ENCODE measurements at regions not wholly inside any gene's neighbourhood (a gene's known extent, or its start where the extent isn't known, plus 50 kb on each side); places are given as distances from the start of the nearest gene placed in this dataset.

DNA sequence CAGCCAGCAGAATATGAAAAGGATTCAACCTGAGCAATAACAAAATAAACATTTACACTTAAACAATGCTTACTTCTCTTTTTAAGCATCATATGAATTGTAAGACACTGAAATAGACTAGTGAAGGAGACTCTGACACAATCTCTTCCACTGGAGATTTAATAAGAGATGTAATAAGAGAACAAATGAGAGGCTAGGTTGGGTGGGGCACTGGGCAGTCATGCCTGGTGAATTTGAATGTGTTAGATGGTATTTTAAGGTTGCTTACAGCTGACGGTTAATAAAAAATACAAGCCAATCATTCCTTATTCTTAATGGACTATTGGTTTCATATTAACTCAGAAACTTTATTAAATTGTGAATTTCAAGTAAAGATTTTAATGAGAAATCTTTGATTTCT, 105.9 kb upstream of the TARS1 start:
- DNase-seq: no peak

DNA sequence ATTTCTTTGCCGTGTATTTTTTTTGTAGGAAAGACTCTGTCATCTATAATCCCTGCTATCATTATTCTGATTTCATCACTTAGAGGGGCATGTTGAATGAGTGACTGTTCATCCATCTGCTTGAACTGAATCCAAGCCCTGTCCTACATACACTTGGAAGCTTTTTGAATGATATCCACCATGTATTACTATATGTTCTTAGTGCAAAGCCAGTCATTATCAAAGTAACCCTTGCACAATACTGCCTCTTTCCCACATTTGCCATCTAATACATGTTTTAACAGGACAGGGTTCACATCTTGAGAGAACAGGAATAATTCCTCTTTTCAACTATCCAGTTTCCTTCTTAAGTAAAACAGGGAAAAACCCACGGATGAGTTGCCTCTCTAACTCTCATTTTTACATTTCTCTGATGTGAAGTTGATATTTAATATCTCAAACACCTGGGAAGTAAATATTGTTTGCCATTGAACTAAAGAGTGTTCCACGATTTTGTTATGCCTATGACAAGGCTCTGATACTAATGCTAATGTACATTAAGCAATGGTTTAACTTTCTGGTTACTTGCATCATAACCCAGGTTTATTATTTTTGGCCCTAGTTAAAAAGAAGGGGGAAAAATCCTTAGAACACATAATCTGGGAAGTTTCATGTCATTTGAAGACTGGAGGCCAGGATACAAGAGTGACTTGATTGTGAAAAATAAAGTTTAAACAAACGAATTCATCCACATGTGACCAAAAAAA, 103.7 kb upstream of the TARS1 start:
- no peak for DNase-seq

- no peak for DNase-seq
Observed at GRCh38 chr5:33337637-33337992, 103.2 kb upstream of the TARS1 start.

GRCh38 chr5:33338336-33339110, 102.2 kb upstream of the TARS1 start:
- no peak for DNase-seq

DNA sequence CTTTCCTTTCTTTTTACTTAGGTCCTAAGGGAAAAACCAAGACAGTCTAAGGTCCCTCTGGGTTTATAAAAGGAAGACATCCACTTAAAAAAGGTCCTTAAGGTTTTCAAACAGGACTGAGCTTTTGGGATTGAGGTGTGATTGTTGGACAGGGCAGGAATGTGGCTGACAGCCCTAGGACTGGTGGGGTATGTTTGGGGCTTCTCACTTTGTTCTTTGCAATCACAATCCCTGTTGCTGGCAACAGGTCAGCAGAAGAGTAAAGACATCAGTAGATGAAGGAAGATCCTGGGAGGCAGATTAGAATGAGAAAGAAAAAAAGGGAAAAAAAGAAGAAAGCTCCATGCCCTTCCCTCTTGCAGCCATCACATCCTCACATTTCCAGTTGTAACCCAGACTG, 101.4 kb upstream of the TARS1 start:
- DNase-seq: no peak

GRCh38 chr5:33340195-33340594, 100.6 kb upstream of the TARS1 start:
- DNase-seq: no peak

- no peak for DNase-seq
Observed at GRCh38 chr5:33341351-33341750, 99.4 kb upstream of the TARS1 start.

- no peak for DNase-seq
Observed at GRCh38 chr5:33343676-33344327, 97.0 kb upstream of the TARS1 start.

DNA sequence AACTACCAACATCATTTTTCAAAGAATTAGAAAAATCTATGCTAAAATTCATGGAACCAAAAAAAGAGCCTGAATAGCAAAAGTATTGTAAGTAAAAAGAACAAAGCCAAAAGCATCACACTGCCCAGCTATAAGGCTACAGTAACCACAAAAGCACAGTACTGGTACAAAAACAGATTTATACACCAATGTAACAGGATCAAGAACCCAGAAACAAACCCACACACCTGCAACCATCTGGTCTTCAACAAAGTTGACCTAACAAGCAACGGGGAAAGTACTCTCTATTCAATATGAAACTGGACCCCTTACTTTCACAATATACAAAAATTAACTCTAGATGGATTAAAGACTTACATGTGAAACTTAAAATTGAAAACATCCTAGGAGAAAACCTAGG, 94.2 kb upstream of the TARS1 start:
- no peak for DNase-seq

- no peak for DNase-seq
Observed at GRCh38 chr5:33361781-33362180, 79.0 kb upstream of the TARS1 start.

GRCh38 chr5:33362915-33363314, 77.8 kb upstream of the TARS1 start:
- no peak for DNase-seq

DNA sequence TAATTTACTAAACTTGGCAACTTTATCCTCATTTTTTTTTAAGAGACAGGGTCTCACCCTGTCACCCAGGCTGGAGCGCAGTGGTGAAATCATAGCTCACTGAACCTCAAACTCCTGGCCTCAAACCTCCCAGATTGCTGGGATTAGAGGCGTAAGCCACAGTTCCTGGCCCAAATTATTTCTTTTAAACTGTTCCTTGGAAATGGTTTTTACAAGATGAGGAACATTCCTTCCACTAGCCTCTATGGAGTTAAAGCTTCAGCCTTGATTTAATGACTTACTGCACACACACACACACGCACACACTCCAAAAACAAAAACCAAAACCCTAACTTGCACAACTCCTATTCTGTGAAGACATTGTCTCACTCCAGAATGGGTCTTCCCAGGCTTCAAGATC, 77.2 kb upstream of the TARS1 start:
- DNase-seq: no peak

DNA sequence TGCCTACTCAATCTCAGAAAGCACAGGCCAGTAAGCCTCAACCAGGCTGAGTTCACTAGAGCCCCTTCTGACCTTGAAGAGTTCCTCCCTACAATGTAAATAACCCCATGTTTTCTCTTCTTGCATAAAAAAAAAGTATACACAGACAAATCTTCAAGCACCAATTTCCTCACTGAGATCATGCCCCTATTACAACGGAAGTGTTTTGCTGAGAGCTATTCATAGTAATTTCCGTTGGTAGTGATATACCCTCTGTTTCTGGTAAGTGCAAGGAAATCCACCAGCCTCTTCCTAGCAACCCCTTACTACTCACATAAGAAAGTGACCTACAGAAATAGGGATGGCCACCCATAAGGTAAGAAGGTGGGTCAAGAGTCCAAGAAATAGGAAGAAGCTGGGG, 76.4 kb upstream of the TARS1 start:
- DNase-seq: no peak

DNA sequence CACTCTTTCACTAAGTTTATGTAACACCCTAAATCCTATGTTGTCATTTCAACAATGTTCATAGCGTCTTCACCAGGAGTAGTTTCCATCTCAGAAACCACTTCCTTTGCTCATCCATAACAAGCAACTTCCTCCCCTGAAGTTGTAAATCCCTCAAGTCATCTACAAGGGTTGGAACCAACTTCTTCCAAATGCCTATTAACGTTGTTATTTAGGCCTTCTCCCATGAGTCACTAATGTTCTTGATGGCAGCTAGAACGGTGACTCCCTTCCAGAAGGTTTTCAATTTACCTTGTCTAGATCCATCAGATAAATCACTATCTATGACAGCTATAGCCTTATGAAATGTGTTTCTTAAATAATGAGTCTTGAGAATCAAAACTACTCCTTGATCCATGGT, 73.3 kb upstream of the TARS1 start:
- no peak for DNase-seq

GRCh38 chr5:33369485-33370465, 71.0 kb upstream of the TARS1 start:
- no peak for DNase-seq

GRCh38 chr5:33370466-33370859, 70.3 kb upstream of the TARS1 start:
- no peak for DNase-seq

- DNase-seq: no peak
Observed at GRCh38 chr5:33371660-33372059, 69.1 kb upstream of the TARS1 start.

GRCh38 chr5:33372721-33373472, 67.9 kb upstream of the TARS1 start:
- no peak for DNase-seq

DNA sequence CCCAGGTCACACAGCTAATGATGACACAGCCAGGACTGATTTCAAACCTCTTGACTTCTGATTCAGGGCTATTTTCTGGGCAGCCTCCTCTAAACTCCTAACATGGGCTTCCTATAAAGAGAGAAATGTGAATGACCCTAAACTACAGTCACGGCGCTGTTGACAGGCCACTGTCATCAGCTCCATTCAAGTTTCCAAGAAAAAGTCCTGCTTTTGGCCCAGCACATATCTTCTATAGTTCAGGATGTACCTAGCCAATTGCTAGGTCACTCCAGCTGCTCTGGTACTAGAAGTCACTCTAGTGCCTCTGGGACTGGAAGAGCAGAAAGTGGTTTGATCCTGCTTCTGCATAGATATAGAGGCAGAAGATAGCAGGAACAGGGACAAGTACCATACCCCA, 64.9 kb upstream of the TARS1 start:
- DNase-seq: no peak

- no peak for DNase-seq
Observed at GRCh38 chr5:33379757-33380156, 61.0 kb upstream of the TARS1 start.

- DNase-seq: no peak
Observed at GRCh38 chr5:33381243-33381642, 59.5 kb upstream of the TARS1 start.

All from central memory CD4-positive, alpha-beta T cell (primary cell).